WTC11 (cell line): ENCODE measurements at regions not wholly inside any gene's neighbourhood (a gene's known extent, or its start where the extent isn't known, plus 50 kb on each side); places are given as distances from the start of the nearest gene placed in this dataset.

Experiments
- ATAC-seq: fragments of 200-7000 bp; cut with Tn5 transposase; 2 replicates; pipeline ENCODE4 v1.10.0; 2021; ENCODE audit warnings: mild to moderate bottlenecking, moderate library complexity
- CTCF ChIA-PET: fragments of 300-600 bp; sonication (Branson Sonifier 250); formaldehyde crosslinking; loops from one replicate; lab custom pipeline; 2021; ENCODE audit warnings: antibody characterized with exemption; lab: Charles Lee
- POLR2A ChIA-PET: fragments of 350-600 bp; sonication (Branson Sonifier 250); formaldehyde crosslinking; loops from one replicate; lab custom pipeline; 2021; ENCODE audit warnings: antibody characterized with exemption; lab: Charles Lee
- DNase-seq: peaks from one replicate; pipeline ENCODE4 v3.0.0; 2021; ENCODE audit warnings: low spot score
- H3K27ac Mint-ChIP-seq: 2 replicates; pipeline ENCODE4 v1.8.0; 2021; ENCODE audit warnings: mixed read lengths
- H3K27me3 Mint-ChIP-seq: 2 replicates; pipeline ENCODE4 v1.8.0; 2021; ENCODE audit warnings: low read depth, mild to moderate bottlenecking, moderate library complexity, mixed read lengths
- H3K36me3 Mint-ChIP-seq: 2 replicates; pipeline ENCODE4 v1.8.0; 2021; ENCODE audit warnings: mixed read lengths
- H3K4me1 Mint-ChIP-seq: 2 replicates; pipeline ENCODE4 v1.8.0; 2022; ENCODE audit warnings: mixed read lengths
- H3K4me3 Mint-ChIP-seq: 2 replicates; pipeline ENCODE4 v1.8.0; 2021; ENCODE audit warnings: mild to moderate bottlenecking, moderate library complexity, mixed read lengths
- H3K9me3 Mint-ChIP-seq: 2 replicates; pipeline ENCODE4 v1.8.0; 2021; ENCODE audit warnings: mixed read lengths
- AR ChIP-seq: fragments of 250-450 bp; sonication (Bioruptor Pico); IDR thresholded peaks from 2 replicates; pipeline ENCODE4 v1.9.0; 2021; ENCODE audit warnings: mild to moderate bottlenecking
- E2F1 ChIP-seq: sonication (generic); formaldehyde crosslinking; IDR thresholded peaks from 2 replicates; pipeline ENCODE4 v1.8.0; 2022; ENCODE audit warnings: mild to moderate bottlenecking, missing genetic modification reagents
- EMX1 ChIP-seq: fragments of 250-450 bp; sonication (Bioruptor Pico); IDR thresholded peaks from 2 replicates; pipeline ENCODE4 v1.8.0; 2021; ENCODE audit warnings: mild to moderate bottlenecking
- FOXK1 ChIP-seq: sonication (generic); formaldehyde crosslinking; IDR thresholded peaks from 2 replicates; pipeline ENCODE4 v1.8.0; 2022; ENCODE audit warnings: mild to moderate bottlenecking, moderate library complexity, missing genetic modification reagents
- FOXP4 ChIP-seq: sonication (generic); formaldehyde crosslinking; IDR thresholded peaks from 2 replicates; pipeline ENCODE4 v1.8.0; 2022; ENCODE audit warnings: mild to moderate bottlenecking, missing genetic modification reagents
- GRHL2 ChIP-seq: fragments of 250-450 bp; sonication (Bioruptor Pico); IDR thresholded peaks from 2 replicates; pipeline ENCODE4 v1.8.0; 2022; ENCODE audit warnings: mild to moderate bottlenecking, moderate library complexity; ENCODE audit not compliant: insufficient replicate concordance, severe bottlenecking
- GTF2I ChIP-seq: fragments of 250-450 bp; sonication (Bioruptor Pico); conservative IDR thresholded peaks from 2 replicates; pipeline ENCODE4 v1.4.0; 2021; ENCODE audit warnings: mild to moderate bottlenecking
- HMGXB4 ChIP-seq: sonication (generic); formaldehyde crosslinking; IDR thresholded peaks from 2 replicates; pipeline ENCODE4 v1.8.1; 2023; ENCODE audit warnings: mild to moderate bottlenecking, moderate library complexity, missing genetic modification reagents
- JAZF1 ChIP-seq: fragments of 250-450 bp; sonication (Bioruptor Pico); IDR thresholded peaks from 2 replicates; pipeline ENCODE4 v1.9.0; 2021; ENCODE audit warnings: moderate library complexity, mild to moderate bottlenecking, inconsistent platforms
- MXD4 ChIP-seq: fragments of 250-450 bp; sonication (Bioruptor Pico); IDR thresholded peaks from 2 replicates; pipeline ENCODE4 v1.8.0; 2021; ENCODE audit warnings: mild to moderate bottlenecking, moderate library complexity, borderline replicate concordance
- MYBL2 ChIP-seq: sonication (generic); formaldehyde crosslinking; IDR thresholded peaks from 2 replicates; pipeline ENCODE4 v1.8.1; 2023; ENCODE audit warnings: mild to moderate bottlenecking, moderate library complexity, missing genetic modification reagents
- OVOL2 ChIP-seq: fragments of 250-450 bp; sonication (Bioruptor Pico); IDR thresholded peaks from 2 replicates; pipeline ENCODE4 v1.9.0; 2021; ENCODE audit warnings: mild to moderate bottlenecking, borderline replicate concordance
- SMAD3 ChIP-seq: sonication (generic); formaldehyde crosslinking; IDR thresholded peaks from 2 replicates; pipeline ENCODE4 v1.8.0; 2022; ENCODE audit warnings: missing genetic modification reagents, mild to moderate bottlenecking, borderline replicate concordance
- SOX15 ChIP-seq: fragments of 250-450 bp; sonication (Bioruptor Pico); IDR thresholded peaks from 2 replicates; pipeline ENCODE4 v1.9.0; 2021; ENCODE audit warnings: mild to moderate bottlenecking
- SP1 ChIP-seq: sonication (generic); formaldehyde crosslinking; conservative IDR thresholded peaks from 2 replicates; pipeline ENCODE4 v1.8.1; 2022; ENCODE audit warnings: missing genetic modification reagents
- TP53 ChIP-seq: sonication (generic); formaldehyde crosslinking; IDR thresholded peaks from 2 replicates; pipeline ENCODE4 v1.8.1; 2023; ENCODE audit warnings: mild to moderate bottlenecking, missing genetic modification reagents
- ZBTB21 ChIP-seq: sonication (generic); formaldehyde crosslinking; IDR thresholded peaks from 2 replicates; pipeline ENCODE4 v1.8.1; 2023; ENCODE audit warnings: mild to moderate bottlenecking, missing genetic modification reagents, borderline replicate concordance
- ZNF121 ChIP-seq: sonication (generic); formaldehyde crosslinking; IDR thresholded peaks from 2 replicates; pipeline ENCODE4 v1.8.0; 2023; ENCODE audit warnings: missing genetic modification reagents
- ZNF512 ChIP-seq: sonication (generic); formaldehyde crosslinking; IDR thresholded peaks from 2 replicates; pipeline ENCODE4 v1.8.1; 2022; ENCODE audit warnings: missing genetic modification reagents, borderline replicate concordance

- H3K9me3 Mint-ChIP-seq = peaks cover 17% of the 10 kb centered on the region
- DNase-seq (no peak), ATAC-seq (no peak)
- H3K36me3 Mint-ChIP-seq = peaks cover 4% of the 10 kb centered on the region; the same call in 1 of the 2 replicates
- ChIA-PET CTCF (no interaction called here), POLR2A (no interaction called here)
- H3K4me3 Mint-ChIP-seq = no peak overlapping the region
- no peak overlapping the region for H3K27ac Mint-ChIP-seq
- no peaks in the 10 kb centered on the region for H3K27me3 Mint-ChIP-seq
- peaks cover 6% of the 10 kb centered on the region; the same call in 1 of the 2 replicates for H3K4me1 Mint-ChIP-seq
- no peak for TF ChIP-seq GRHL2 (CRISPR knock-in tag)
- TF ChIP-seq ZBTB21 (CRISPR knock-in tag) = no peak
- TF ChIP-seq TP53 (CRISPR knock-in tag) = no peak
- no peak for TF ChIP-seq SOX15 (CRISPR knock-in tag)
- no peak for TF ChIP-seq ZNF512 (CRISPR knock-in tag)
- TF ChIP-seq MXD4 (CRISPR knock-in tag) = no peak
- TF ChIP-seq AR (CRISPR knock-in tag) = no peak
- TF ChIP-seq EMX1 (CRISPR knock-in tag) = no peak
- no peak for TF ChIP-seq SMAD3
- no peak for TF ChIP-seq OVOL2 (CRISPR knock-in tag)
- TF ChIP-seq HMGXB4 (CRISPR knock-in tag) = no peak
- TF ChIP-seq MYBL2 (CRISPR knock-in tag) = no peak
- no peak for TF ChIP-seq SP1 (CRISPR knock-in tag)
- no peak for TF ChIP-seq FOXK1 (CRISPR knock-in tag)
- TF ChIP-seq JAZF1 (CRISPR knock-in tag) = no peak
- TF ChIP-seq FOXP4 = no peak
- no peak for TF ChIP-seq GTF2I (CRISPR knock-in tag)
- no peak for TF ChIP-seq E2F1
- no peak for TF ChIP-seq ZNF121 (CRISPR knock-in tag)
Observed at GRCh38 chr5:159802661-159803060, 113.6 kb upstream of the ADRA1B start.
